Fibroblast of lung (primary cell): ENCODE measurements at regions not wholly inside any gene's neighbourhood (a gene's known extent, or its start where the extent isn't known, plus 50 kb on each side); places are given as distances from the start of the nearest gene placed in this dataset.

Experiments used
- DNase-seq, 2 donors: peaks; one replicate each; pipeline versions ENCODE4 v3.0.0 to v3.0.0-alpha.2; 2010; ENCODE audit warnings: low read depth in 2 of 2
- H2AFZ ChIP-seq: 2 replicates; pipeline ENCODE4 v1.5.1; 2012; ENCODE audit warnings: low read length, control low read depth, inconsistent platforms
- H3K27ac ChIP-seq: 2 replicates; pipeline ENCODE4 v1.5.1; 2011; ENCODE audit warnings: low read length, control low read depth; ENCODE audit not compliant: insufficient read depth
- H3K27me3 ChIP-seq: 2 replicates; pipeline ENCODE4 v1.5.1; 2011; ENCODE audit warnings: mild to moderate bottlenecking, low read length; ENCODE audit not compliant: control insufficient read depth, insufficient read depth
- H3K36me3 ChIP-seq: 2 replicates; pipeline ENCODE4 v1.5.1; 2011; ENCODE audit warnings: low read length; ENCODE audit not compliant: control insufficient read depth, insufficient read depth
- H3K4me1 ChIP-seq: 2 replicates; pipeline ENCODE4 v1.5.1; 2011; ENCODE audit warnings: low read length; ENCODE audit not compliant: control insufficient read depth, insufficient read depth; ENCODE audit errors: extremely low read depth
- H3K4me2 ChIP-seq: 2 replicates; pipeline ENCODE4 v1.5.1; 2011; ENCODE audit warnings: low read length, control low read depth; ENCODE audit not compliant: insufficient read depth; ENCODE audit errors: extremely low read depth
- H3K4me3 ChIP-seq, 4 experiments: fragments of 200-600 bp in 1 of 4; sonication (generic) in 1 of 4; replicated peaks in 1 of 4; 2 replicates each; pipeline ENCODE4 v1.5.1; 2011 to 2016; ENCODE audit warnings: low read length in 4 of 4, low read depth in 3 of 4, mild to moderate bottlenecking in 3 of 4, control low read depth in 2 of 4, inconsistent platforms in 1 of 4, mixed read lengths in 1 of 4; ENCODE audit not compliant: insufficient read depth in 1 of 4; ENCODE audit errors: control extremely low read depth in 1 of 4
- H3K79me2 ChIP-seq: 2 replicates; pipeline ENCODE4 v1.5.1; 2012; ENCODE audit warnings: mild to moderate bottlenecking, low read length, inconsistent platforms; ENCODE audit not compliant: control insufficient read depth, insufficient read depth
- H3K9ac ChIP-seq: 2 replicates; pipeline ENCODE4 v1.5.1; 2011; ENCODE audit warnings: mild to moderate bottlenecking, low read length, control low read depth; ENCODE audit not compliant: insufficient read depth
- H3K9me3 ChIP-seq: 2 replicates; pipeline ENCODE4 v1.5.1; 2012; ENCODE audit warnings: low read depth, low read length; ENCODE audit not compliant: control insufficient read depth, insufficient read depth
- H4K20me1 ChIP-seq: 2 replicates; pipeline ENCODE4 v1.5.1; 2011; ENCODE audit warnings: low read length; ENCODE audit not compliant: control insufficient read depth, insufficient read depth; ENCODE audit errors: extremely low read depth
- EZH2 ChIP-seq: IDR thresholded peaks from 2 replicates; pipeline ENCODE4 v1.5.1; 2012; ENCODE audit warnings: low read length, control low read depth, mild to moderate bottlenecking; ENCODE audit errors: missing control alignments
- TF ChIP-seq, protein P1 (sequence below), 2 donors: IDR thresholded peaks in 1 of 2; conservative IDR thresholded peaks in 1 of 2; 1 replicate in 1 of 2; 2 replicates in 1 of 2; pipeline ENCODE4 v1.5.1; 2011 to 2012; ENCODE audit warnings: low read length in 2 of 2, control low read depth in 1 of 2, inconsistent platforms in 1 of 2, low read depth in 1 of 2, mild to moderate bottlenecking in 1 of 2

DNA sequence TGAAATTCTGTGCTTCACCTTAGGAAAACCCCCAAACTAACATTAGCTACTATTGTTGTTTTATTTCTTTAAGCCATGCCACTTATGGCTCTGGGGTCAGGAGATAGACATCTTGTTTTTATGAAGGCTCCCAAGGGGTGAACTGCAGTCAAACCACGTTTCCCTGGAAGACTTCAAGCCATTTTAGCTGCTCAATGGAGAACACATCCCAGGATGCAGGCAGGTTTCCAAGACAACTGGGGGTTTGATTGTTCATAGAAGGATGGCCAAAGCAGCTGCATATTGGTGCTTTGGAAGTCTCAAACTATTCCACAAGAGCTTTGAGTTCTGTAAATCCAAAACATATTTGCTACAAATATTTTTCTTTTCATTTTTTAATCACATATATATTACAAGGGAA is 818.0 kb downstream of the MAFB start:
- H3K9ac ChIP-seq = no peak overlapping the region
- H3K9me3 ChIP-seq = no peaks in the 10 kb centered on the region
- H3K27ac ChIP-seq = no peak overlapping the region
- no peak overlapping the region for H3K4me3 ChIP-seq
- H3K36me3 ChIP-seq = no peaks in the 10 kb centered on the region
- no peaks in the 10 kb centered on the region for H4K20me1 ChIP-seq
- no peak overlapping the region for H2AFZ ChIP-seq
- no peak for DNase-seq
- no peaks in the 10 kb centered on the region for H3K4me1 ChIP-seq
- TF ChIP-seq, protein P1, sequence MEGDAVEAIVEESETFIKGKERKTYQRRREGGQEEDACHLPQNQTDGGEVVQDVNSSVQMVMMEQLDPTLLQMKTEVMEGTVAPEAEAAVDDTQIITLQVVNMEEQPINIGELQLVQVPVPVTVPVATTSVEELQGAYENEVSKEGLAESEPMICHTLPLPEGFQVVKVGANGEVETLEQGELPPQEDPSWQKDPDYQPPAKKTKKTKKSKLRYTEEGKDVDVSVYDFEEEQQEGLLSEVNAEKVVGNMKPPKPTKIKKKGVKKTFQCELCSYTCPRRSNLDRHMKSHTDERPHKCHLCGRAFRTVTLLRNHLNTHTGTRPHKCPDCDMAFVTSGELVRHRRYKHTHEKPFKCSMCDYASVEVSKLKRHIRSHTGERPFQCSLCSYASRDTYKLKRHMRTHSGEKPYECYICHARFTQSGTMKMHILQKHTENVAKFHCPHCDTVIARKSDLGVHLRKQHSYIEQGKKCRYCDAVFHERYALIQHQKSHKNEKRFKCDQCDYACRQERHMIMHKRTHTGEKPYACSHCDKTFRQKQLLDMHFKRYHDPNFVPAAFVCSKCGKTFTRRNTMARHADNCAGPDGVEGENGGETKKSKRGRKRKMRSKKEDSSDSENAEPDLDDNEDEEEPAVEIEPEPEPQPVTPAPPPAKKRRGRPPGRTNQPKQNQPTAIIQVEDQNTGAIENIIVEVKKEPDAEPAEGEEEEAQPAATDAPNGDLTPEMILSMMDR (conservative IDR thresholded peaks at IDR 0.05 in 1 of 2, IDR thresholded peaks at IDR 0.05 in 1 of 2; ENCODE audit: low read depth in 1 of 2, low read length in 2 of 2) = no peak
- TF ChIP-seq EZH2 = no peak
- H3K27me3 ChIP-seq = no peaks in the 10 kb centered on the region
- no peak overlapping the region for H3K4me2 ChIP-seq
- no peaks in the 10 kb centered on the region for H3K79me2 ChIP-seq

- H3K4me2 ChIP-seq = no peak overlapping the region
- no peak overlapping the region for H3K9ac ChIP-seq
- no peaks in the 10 kb centered on the region for H3K36me3 ChIP-seq
- H3K4me3 ChIP-seq = no peak overlapping the region
- TF ChIP-seq, protein P1 (conservative IDR thresholded peaks at IDR 0.05 in 1 of 2, IDR thresholded peaks at IDR 0.05 in 1 of 2; ENCODE audit: low read depth in 1 of 2, low read length in 2 of 2) = no peak
- no peak for TF ChIP-seq EZH2
- H3K27me3 ChIP-seq = no peaks in the 10 kb centered on the region
- H3K27ac ChIP-seq = no peak overlapping the region
- H3K9me3 ChIP-seq = no peaks in the 10 kb centered on the region
- no peaks in the 10 kb centered on the region for H3K79me2 ChIP-seq
- DNase-seq = no peak
- no peaks in the 10 kb centered on the region for H3K4me1 ChIP-seq
- H2AFZ ChIP-seq = no peak overlapping the region
- no peaks in the 10 kb centered on the region for H4K20me1 ChIP-seq
Observed at GRCh38 chr20:39865446-39865845, 823.6 kb downstream of the MAFB start.

DNA sequence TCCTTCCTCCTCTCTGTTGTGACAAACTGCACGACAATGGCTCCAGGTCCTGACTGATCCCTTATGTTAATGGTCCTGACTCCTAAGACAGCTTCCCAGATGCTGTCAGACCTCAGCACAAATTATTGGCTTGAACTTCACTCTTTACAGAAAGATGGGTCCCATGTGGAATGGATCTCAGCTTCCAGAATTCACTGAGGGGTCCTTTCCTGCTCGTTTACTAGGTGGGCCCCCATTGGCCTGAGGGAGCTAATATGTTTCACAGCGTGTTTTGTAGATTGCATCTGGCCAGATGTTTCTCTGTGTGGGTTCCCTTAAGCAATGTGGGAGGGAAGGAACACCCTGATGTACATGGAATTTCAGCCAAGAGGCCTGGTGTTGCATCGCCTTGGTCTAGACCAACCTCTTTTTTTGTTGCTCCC is 826.6 kb downstream of the MAFB start:
- Histone ChIP-seq H3K79me2 (no peaks in the 10 kb centered on the region), H2AFZ (no peak overlapping the region), H3K27me3 (no peaks in the 10 kb centered on the region), H3K4me1 (no peaks in the 10 kb centered on the region), H3K36me3 (no peaks in the 10 kb centered on the region), H4K20me1 (no peaks in the 10 kb centered on the region), H3K9me3 (no peaks in the 10 kb centered on the region), H3K4me3 (no peak overlapping the region), H3K27ac (no peak overlapping the region), H3K9ac (no peak overlapping the region), H3K4me2 (no peak overlapping the region)
- DNase-seq = peak in 1 of 2 donors; percentile 79
- TF ChIP-seq, protein P1 (conservative IDR thresholded peaks at IDR 0.05 in 1 of 2, IDR thresholded peaks at IDR 0.05 in 1 of 2; ENCODE audit: low read depth in 1 of 2, low read length in 2 of 2) = no peak
- no peak for TF ChIP-seq EZH2
